OCI-LY3 (cell line): ENCODE measurements at regions not wholly inside any gene's neighbourhood (a gene's known extent, or its start where the extent isn't known, plus 50 kb on each side); places are given as distances from the start of the nearest gene placed in this dataset.

ENCODE experiments used
- H2AFZ ChIP-seq: fragments of 200-600, 300-600 bp; shearing (Covaris generic); 2 replicates; pipeline ENCODE4 v1.6.0; 2014; ENCODE audit warnings: antibody characterized with exemption, low read depth, low read length
- H3K27ac ChIP-seq: fragments of 200-600, 300-600 bp; sonication (generic); 2 replicates; pipeline ENCODE4 v1.5.1; 2014; ENCODE audit warnings: mild to moderate bottlenecking, low read length, moderate library complexity, mixed read lengths
- H3K27me3 ChIP-seq: fragments of 200-600, 300-600 bp; sonication (generic); 2 replicates; pipeline ENCODE4 v1.6.1; 2014; ENCODE audit warnings: low read depth, low read length, mixed read lengths
- H3K36me3 ChIP-seq: fragments of 200-600, 300-600 bp; sonication (generic); replicated peaks from 2 replicates; pipeline ENCODE3; 2014; ENCODE audit warnings: low read depth, low read length, mixed read lengths
- H3K4me1 ChIP-seq: fragments of 300-600, 200-600 bp; sonication (generic); 2 replicates; pipeline ENCODE4 v1.6.1; 2014; ENCODE audit warnings: low read length, mixed read lengths
- H3K4me2 ChIP-seq: fragments of 200-600, 300-600 bp; sonication (generic); 2 replicates; pipeline ENCODE4 v1.6.1; 2014; ENCODE audit warnings: low read length, mixed read lengths
- H3K4me3 ChIP-seq: fragments of 300-600, 200-600 bp; sonication (generic); 2 replicates; pipeline ENCODE4 v1.5.1; 2014; ENCODE audit warnings: antibody characterized with exemption, mild to moderate bottlenecking, low read length, moderate library complexity
- H3K79me2 ChIP-seq: fragments of 300-600, 200-600 bp; shearing (Covaris generic); 2 replicates; pipeline ENCODE4 v1.6.1; 2014; ENCODE audit warnings: mild to moderate bottlenecking, low read length, mixed read lengths
- H3K9ac ChIP-seq: fragments of 300-600, 200-600 bp; shearing (Covaris generic); 2 replicates; pipeline ENCODE4 v1.6.0; 2014; ENCODE audit warnings: mild to moderate bottlenecking, low read length, moderate library complexity
- H3K9me3 ChIP-seq: fragments of 200-600, 300-600 bp; shearing (Covaris generic); 2 replicates; pipeline ENCODE4 v1.6.1; 2014; ENCODE audit warnings: low read length, mixed read lengths; ENCODE audit not compliant: insufficient read depth
- H4K20me1 ChIP-seq: fragments of 200-600, 300-600 bp; sonication (generic); 2 replicates; pipeline ENCODE4 v1.6.1; 2016; ENCODE audit warnings: low read length, mixed read lengths; ENCODE audit not compliant: insufficient read depth
- EZH2phosphoT487 ChIP-seq: fragments of 200-600 bp; shearing (Covaris generic); IDR thresholded peaks from 2 replicates; pipeline ENCODE4 v1.6.1; 2018; ENCODE audit warnings: antibody characterized with exemption, mixed run types, low read depth
- TF ChIP-seq, protein P1 (sequence below): fragments of 200-600, 300-600 bp; sonication (generic); IDR thresholded peaks from 2 replicates; pipeline ENCODE4 v1.5.1; 2014; ENCODE audit warnings: antibody characterized with exemption, low read length, low read depth

DNA sequence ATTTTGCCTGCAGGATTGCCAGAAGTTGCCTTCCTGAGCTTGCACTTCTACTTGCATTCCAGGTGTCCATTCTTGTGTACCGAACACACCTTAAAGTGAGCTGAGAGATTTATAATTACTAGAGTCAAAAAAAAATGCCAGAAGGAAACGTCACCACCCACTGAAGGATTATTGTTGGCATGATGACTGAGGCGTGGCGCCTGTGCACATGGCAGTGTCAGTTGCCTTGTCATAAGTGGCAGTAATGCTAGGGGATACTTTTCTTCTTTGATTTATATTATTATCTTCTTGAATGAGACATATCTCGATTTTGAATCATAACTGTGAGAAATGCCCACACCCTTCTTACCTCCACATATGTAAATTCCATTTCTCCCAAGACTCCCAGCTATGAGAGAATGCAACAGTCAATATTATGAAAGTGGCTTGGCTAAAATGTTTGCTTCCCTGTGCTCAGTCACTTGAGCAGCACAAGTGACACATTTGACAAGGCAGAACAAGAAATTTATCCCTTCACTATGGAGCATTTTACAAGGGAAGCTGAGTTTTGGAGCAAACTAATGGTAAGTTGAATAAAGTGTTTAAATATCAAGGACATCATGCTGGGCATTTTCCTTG lies 149.5 kb upstream of the SASH1 start:
- Histone ChIP-seq H3K9me3 (no peaks in the 10 kb centered on the region), H3K9ac (no peak overlapping the region), H4K20me1 (no peaks in the 10 kb centered on the region), H3K36me3 (no peaks in the 10 kb centered on the region), H3K27ac (no peak overlapping the region), H3K4me3 (no peak overlapping the region), H3K79me2 (no peaks in the 10 kb centered on the region), H3K4me2 (no peak overlapping the region), H2AFZ (no peak overlapping the region), H3K27me3 (peaks cover 6% of the 10 kb centered on the region), H3K4me1 (no peaks in the 10 kb centered on the region)
- TF ChIP-seq, protein P1, sequence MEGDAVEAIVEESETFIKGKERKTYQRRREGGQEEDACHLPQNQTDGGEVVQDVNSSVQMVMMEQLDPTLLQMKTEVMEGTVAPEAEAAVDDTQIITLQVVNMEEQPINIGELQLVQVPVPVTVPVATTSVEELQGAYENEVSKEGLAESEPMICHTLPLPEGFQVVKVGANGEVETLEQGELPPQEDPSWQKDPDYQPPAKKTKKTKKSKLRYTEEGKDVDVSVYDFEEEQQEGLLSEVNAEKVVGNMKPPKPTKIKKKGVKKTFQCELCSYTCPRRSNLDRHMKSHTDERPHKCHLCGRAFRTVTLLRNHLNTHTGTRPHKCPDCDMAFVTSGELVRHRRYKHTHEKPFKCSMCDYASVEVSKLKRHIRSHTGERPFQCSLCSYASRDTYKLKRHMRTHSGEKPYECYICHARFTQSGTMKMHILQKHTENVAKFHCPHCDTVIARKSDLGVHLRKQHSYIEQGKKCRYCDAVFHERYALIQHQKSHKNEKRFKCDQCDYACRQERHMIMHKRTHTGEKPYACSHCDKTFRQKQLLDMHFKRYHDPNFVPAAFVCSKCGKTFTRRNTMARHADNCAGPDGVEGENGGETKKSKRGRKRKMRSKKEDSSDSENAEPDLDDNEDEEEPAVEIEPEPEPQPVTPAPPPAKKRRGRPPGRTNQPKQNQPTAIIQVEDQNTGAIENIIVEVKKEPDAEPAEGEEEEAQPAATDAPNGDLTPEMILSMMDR, result no peak
- TF ChIP-seq EZH2phosphoT487, result no peak

DNA sequence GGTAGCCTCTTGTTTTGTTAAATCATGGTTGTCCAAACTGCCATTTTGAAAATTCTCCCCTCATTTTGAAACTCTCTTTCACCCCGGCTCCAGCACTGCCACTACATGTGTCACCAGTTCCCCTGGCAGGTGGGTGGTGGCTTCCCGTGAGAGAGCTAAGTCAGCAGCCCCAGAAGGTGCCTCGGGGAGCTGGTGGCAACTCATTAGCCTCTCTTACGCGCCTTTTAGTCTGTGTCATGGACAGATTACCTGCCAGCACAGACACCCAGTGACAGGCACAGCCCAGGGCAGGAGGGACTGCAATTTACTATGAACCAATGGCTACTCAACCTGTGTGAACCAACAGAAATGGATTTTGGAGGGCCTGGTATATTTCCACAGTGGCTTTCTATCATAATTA lies 147.1 kb upstream of the SASH1 start:
- no peaks in the 10 kb centered on the region for H3K4me1 ChIP-seq
- no peaks in the 10 kb centered on the region for H4K20me1 ChIP-seq
- no peak overlapping the region for H3K27ac ChIP-seq
- H3K27me3 ChIP-seq, result peaks cover 18% of the 10 kb centered on the region
- no peaks in the 10 kb centered on the region for H3K9me3 ChIP-seq
- H2AFZ ChIP-seq, result no peak overlapping the region
- TF ChIP-seq EZH2phosphoT487, result no peak
- TF ChIP-seq, protein P1, result no peak
- no peak overlapping the region for H3K4me2 ChIP-seq
- H3K79me2 ChIP-seq, result no peaks in the 10 kb centered on the region
- H3K4me3 ChIP-seq, result no peak overlapping the region
- H3K9ac ChIP-seq, result no peak overlapping the region
- no peaks in the 10 kb centered on the region for H3K36me3 ChIP-seq

DNA sequence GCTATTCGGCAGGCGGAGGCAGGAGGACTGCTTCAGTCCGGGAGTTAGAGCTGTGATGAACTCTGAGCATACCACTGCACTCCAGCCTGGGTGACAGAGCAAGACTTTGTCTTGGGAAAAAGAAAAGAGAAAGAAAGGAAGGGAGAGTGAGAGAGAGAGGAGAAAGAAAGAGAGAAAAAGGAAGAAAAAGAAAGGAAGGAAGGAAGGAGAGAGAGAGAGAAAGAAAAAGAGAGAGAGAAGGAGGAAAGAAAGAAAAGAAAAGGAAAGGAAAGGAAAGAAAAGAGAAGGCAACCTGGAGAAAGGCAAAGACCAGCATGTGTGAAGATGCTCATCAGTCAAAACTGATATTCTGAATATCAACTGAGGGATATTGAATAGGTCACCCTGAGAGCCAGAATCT lies 143.1 kb upstream of the SASH1 start:
- no peak for TF ChIP-seq EZH2phosphoT487
- TF ChIP-seq, protein P1, result no peak

DNA sequence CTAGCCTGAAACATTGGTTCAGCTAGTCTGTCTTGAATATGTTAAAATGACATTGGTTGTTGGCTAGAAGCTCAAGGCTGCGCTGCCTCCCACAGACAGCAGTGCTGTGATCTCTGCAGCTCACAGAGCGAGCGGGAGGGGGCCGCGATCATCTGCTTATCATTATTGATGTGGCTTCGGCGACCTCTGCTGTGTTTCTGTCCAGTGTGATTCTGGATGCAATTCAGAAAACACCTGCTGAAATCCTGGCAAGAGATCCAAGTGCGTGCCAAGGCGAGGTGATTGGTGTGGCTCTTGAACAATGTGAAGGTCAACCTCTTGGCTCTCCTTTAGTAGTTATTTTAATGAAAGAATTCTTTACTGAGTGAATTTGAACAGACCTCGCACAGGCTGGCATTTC lies 142.3 kb upstream of the SASH1 start:
- TF ChIP-seq, protein P1, result no peak
- TF ChIP-seq EZH2phosphoT487, result no peak
- no peak overlapping the region for H2AFZ ChIP-seq
- peaks cover 58% of the 10 kb centered on the region for H3K27me3 ChIP-seq
- no peak overlapping the region for H3K4me3 ChIP-seq
- H4K20me1 ChIP-seq, result 0 out of 2 replicates have a peak, but pooled peaks cover 5% of the 10 kb centered on the region
- no peak overlapping the region for H3K27ac ChIP-seq
- no peak overlapping the region for H3K4me2 ChIP-seq
- no peak overlapping the region for H3K9ac ChIP-seq
- H3K36me3 ChIP-seq, result no peaks in the 10 kb centered on the region
- peaks cover 2% of the 10 kb centered on the region; the same call in 1 of the 2 replicates for H3K4me1 ChIP-seq
- no peaks in the 10 kb centered on the region for H3K79me2 ChIP-seq
- no peaks in the 10 kb centered on the region for H3K9me3 ChIP-seq

More for the DNA sequence above, 143.1 kb upstream of the SASH1 start:
- no peaks in the 10 kb centered on the region for H3K9me3 ChIP-seq
- no peak overlapping the region for H2AFZ ChIP-seq
- H3K4me2 ChIP-seq, result no peak overlapping the region
- H3K27me3 ChIP-seq, result peaks cover 51% of the 10 kb centered on the region
- 0 out of 2 replicates have a peak, but pooled peaks cover 5% of the 10 kb centered on the region for H4K20me1 ChIP-seq
- H3K27ac ChIP-seq, result no peak overlapping the region
- no peak overlapping the region for H3K9ac ChIP-seq
- peaks cover 2% of the 10 kb centered on the region; the same call in 1 of the 2 replicates for H3K4me1 ChIP-seq
- H3K79me2 ChIP-seq, result no peaks in the 10 kb centered on the region
- H3K4me3 ChIP-seq, result no peak overlapping the region
- H3K36me3 ChIP-seq, result no peaks in the 10 kb centered on the region
